OCI-LY3 (cell line): ENCODE measurements at regions not wholly inside any gene's neighbourhood (a gene's known extent, or its start where the extent isn't known, plus 50 kb on each side); places are given as distances from the start of the nearest gene placed in this dataset.

Experiments used
- EZH2phosphoT487 ChIP-seq: fragments of 200-600 bp; shearing (Covaris generic); IDR thresholded peaks from 2 replicates; pipeline ENCODE4 v1.6.1; 2018; ENCODE audit warnings: antibody characterized with exemption, mixed run types, low read depth
- TF ChIP-seq, protein P1 (sequence below): fragments of 200-600, 300-600 bp; sonication (generic); IDR thresholded peaks from 2 replicates; pipeline ENCODE4 v1.5.1; 2014; ENCODE audit warnings: antibody characterized with exemption, low read length, low read depth

DNA sequence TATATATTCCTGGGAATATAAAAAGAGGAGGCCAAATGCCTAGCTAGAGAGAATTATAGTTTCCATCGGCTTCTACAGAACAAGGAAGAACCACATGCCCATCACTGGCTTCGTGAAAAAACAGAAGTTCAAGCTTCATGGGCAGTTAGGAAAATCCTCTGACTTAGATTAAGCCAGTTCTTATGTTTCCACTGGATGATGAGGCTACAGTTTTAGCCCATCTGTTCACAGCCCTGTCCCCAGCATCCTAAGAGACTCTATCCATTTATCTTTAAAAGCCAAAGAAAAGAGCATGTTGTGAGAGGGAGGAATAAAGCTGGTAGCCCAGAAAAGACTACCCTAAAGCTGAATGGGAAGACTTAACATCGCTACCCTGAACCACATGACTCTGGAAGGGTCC is 285.5 kb upstream of the WWC1 start:
- TF ChIP-seq, protein P1, sequence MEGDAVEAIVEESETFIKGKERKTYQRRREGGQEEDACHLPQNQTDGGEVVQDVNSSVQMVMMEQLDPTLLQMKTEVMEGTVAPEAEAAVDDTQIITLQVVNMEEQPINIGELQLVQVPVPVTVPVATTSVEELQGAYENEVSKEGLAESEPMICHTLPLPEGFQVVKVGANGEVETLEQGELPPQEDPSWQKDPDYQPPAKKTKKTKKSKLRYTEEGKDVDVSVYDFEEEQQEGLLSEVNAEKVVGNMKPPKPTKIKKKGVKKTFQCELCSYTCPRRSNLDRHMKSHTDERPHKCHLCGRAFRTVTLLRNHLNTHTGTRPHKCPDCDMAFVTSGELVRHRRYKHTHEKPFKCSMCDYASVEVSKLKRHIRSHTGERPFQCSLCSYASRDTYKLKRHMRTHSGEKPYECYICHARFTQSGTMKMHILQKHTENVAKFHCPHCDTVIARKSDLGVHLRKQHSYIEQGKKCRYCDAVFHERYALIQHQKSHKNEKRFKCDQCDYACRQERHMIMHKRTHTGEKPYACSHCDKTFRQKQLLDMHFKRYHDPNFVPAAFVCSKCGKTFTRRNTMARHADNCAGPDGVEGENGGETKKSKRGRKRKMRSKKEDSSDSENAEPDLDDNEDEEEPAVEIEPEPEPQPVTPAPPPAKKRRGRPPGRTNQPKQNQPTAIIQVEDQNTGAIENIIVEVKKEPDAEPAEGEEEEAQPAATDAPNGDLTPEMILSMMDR: no peak
- no peak for TF ChIP-seq EZH2phosphoT487
